ENCODE measurements at regions not wholly inside any gene's neighbourhood (a gene's known extent, or its start where the extent isn't known, plus 50 kb on each side); places are given as distances from the start of the nearest gene placed in this dataset.

DNA sequence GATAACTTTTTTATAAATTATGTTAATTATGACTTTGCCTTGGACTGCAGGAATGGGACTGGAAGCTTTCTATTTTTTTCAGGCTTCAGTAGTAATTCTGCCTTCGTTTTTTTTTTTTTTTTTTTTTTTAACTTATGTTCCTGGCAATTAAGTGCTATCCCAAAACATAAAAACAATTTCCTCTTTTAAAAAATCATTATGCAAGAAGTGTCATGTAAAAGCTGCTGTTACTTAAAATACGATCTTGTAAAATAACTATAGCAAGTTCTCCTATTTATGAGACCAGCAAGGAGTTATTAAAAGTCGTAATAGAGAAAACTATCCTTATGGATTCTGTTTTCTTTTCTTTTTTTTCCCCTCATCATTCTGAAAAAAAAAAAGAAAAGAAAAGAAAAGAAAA is 106.6 kb upstream of the FOXN2 start:
- TF ChIP-seq, protein P1, sequence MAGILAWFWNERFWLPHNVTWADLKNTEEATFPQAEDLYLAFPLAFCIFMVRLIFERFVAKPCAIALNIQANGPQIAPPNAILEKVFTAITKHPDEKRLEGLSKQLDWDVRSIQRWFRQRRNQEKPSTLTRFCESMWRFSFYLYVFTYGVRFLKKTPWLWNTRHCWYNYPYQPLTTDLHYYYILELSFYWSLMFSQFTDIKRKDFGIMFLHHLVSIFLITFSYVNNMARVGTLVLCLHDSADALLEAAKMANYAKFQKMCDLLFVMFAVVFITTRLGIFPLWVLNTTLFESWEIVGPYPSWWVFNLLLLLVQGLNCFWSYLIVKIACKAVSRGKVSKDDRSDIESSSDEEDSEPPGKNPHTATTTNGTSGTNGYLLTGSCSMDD (CRISPR knock-in tag; IDR thresholded peaks at IDR 0.05), result no peak
- TF ChIP-seq MBD4 (IDR thresholded peaks at IDR 0.05; ENCODE audit: borderline replicate concordance, low read length) (no peak), HDAC2 (CRISPR knock-in tag; IDR thresholded peaks at IDR 0.05) (no peak), TBL1XR1 (IDR thresholded peaks at IDR 0.05; ENCODE audit: borderline replicate concordance, low read length, partially characterized antibody) (no peak), TAF1 (CRISPR knock-in tag; IDR thresholded peaks at IDR 0.05) (no peak)
- TF ChIP-seq, protein P2, sequence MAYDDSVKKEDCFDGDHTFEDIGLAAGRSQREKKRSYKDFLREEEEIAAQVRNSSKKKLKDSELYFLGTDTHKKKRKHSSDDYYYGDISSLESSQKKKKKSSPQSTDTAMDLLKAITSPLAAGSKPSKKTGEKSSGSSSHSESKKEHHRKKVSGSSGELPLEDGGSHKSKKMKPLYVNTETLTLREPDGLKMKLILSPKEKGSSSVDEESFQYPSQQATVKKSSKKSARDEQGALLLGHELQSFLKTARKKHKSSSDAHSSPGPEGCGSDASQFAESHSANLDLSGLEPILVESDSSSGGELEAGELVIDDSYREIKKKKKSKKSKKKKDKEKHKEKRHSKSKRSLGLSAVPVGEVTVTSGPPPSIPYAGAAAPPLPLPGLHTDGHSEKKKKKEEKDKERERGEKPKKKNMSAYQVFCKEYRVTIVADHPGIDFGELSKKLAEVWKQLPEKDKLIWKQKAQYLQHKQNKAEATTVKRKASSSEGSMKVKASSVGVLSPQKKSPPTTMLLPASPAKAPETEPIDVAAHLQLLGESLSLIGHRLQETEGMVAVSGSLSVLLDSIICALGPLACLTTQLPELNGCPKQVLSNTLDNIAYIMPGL (CRISPR knock-in tag; IDR thresholded peaks at IDR 0.05; ENCODE audit: borderline replicate concordance in 1 of 2, low read depth in 1 of 2), result no peak
